ENCODE measurements at regions not wholly inside any gene's neighbourhood (a gene's known extent, or its start where the extent isn't known, plus 50 kb on each side); places are given as distances from the start of the nearest gene placed in this dataset.

- TF ChIP-seq, protein P1, sequence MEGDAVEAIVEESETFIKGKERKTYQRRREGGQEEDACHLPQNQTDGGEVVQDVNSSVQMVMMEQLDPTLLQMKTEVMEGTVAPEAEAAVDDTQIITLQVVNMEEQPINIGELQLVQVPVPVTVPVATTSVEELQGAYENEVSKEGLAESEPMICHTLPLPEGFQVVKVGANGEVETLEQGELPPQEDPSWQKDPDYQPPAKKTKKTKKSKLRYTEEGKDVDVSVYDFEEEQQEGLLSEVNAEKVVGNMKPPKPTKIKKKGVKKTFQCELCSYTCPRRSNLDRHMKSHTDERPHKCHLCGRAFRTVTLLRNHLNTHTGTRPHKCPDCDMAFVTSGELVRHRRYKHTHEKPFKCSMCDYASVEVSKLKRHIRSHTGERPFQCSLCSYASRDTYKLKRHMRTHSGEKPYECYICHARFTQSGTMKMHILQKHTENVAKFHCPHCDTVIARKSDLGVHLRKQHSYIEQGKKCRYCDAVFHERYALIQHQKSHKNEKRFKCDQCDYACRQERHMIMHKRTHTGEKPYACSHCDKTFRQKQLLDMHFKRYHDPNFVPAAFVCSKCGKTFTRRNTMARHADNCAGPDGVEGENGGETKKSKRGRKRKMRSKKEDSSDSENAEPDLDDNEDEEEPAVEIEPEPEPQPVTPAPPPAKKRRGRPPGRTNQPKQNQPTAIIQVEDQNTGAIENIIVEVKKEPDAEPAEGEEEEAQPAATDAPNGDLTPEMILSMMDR (IDR thresholded peaks at IDR 0.05 in 4 of 5, conservative IDR thresholded peaks at IDR 0.05 in 1 of 5), result no peak
- TF ChIP-seq POLR2A (IDR thresholded peaks at IDR 0.05), result no peak
Measured at GRCh38 chr12:17361224-17361623, 728.8 kb downstream of the RERGL start.
